LoVo (cell line): ENCODE measurements at regions not wholly inside any gene's neighbourhood (a gene's known extent, or its start where the extent isn't known, plus 50 kb on each side); places are given as distances from the start of the nearest gene placed in this dataset.
"Not testable (repeated sequence)": the region's sequence is repeated elsewhere in the genome, so short reads cannot be mapped to it uniquely, and the experiment has no call there.

Source experiments
- DNase-seq: peaks from one replicate; pipeline ENCODE4 v3.0.0-alpha.2; 2016; ENCODE audit warnings: low spot score

DNA sequence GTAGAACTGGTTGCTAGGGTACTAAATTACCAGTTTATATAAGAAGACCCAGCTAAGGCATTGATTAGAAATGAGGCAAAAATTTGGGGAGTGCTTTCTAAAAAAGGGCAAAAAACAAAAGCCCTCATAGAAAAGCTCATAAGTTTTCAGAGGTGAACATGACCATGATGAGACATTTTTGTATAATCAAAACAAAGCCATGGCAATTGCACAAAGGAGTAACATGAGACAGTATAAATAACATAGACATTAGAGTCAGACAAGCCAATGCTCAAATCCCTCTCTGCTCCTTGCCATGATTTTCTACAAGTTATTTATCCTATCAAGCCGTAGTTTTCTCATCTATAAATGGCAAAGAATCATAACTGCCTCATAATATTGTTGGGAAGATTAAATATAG is 112.2 kb upstream of the ADTRP start:
- DNase-seq, result no peak

DNA sequence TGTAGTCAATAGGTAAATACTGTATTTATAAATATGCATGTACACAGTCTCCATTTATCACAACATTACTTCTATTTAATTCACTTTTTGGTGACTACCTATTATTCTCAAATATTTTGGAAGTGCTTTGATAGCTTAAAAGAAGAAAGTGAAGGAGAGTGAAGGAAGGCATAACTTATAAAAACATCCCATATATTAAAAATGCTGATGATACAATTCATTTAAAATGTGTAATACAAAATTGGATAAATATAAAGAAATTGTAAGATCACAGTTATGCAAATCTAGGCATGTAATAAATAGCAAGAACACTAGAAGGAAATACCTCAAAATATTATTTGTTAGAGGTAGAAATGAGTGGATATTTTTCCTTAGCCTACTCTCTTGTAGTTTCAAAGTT is 111.6 kb upstream of the ADTRP start:
- no peak for DNase-seq

DNA sequence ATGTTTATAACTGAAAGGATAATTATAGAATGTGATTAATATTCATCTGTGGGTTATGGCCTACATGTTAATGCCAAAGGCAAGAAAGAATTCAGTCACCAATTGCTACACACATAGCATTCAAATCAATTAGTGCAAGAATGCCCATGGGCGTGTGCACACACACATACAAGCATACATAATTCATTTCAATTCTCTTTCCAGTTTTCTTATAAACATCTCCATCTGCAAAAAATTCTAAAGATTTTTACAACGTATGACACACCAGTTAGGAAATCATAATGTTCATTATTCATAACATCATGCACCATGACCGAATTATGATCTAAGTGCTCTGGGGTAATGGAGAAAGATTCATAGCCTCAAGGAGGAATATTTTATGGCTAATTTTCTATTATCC is 111.0 kb upstream of the ADTRP start:
- no peak for DNase-seq

DNA sequence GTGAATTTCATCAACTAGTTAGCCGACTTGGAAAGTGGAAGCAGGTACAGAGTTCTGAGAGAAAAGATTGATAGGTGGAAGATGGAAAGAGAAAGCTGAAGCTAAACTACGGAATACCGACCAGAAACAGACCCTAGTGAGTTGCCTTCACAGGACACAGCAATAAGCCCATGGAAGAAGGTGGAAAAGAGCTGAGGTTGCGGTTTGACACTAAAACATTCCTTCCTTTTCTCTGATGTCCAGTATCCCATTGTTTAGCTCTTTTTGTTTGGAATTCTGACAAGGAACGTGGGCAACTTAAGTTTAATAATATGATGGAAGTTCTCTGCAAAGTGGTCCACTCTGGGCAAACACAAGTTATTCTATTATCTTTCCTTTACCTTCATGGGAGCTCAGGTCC is 110.1 kb upstream of the ADTRP start:
- no peak for DNase-seq

DNA sequence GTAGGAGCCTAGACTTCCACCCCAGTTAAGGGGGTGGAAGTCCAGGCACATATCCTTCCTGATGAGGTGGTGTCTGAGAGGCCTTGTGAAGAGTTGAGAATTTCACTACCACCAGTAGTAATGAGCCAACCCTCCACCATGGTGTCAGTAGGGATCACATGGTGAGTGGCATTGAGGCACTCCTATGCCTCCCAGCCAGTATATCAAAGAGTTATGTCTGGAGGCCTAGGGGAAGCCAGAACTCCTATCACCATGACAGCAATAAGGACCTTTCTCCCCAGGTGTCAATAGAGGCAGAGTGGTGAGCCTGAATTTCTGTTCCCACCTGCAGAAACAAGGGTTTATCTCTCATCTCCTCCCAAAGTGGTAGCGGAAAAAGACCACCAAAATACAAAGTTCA is 106.6 kb upstream of the ADTRP start:
- DNase-seq, result no peak

DNA sequence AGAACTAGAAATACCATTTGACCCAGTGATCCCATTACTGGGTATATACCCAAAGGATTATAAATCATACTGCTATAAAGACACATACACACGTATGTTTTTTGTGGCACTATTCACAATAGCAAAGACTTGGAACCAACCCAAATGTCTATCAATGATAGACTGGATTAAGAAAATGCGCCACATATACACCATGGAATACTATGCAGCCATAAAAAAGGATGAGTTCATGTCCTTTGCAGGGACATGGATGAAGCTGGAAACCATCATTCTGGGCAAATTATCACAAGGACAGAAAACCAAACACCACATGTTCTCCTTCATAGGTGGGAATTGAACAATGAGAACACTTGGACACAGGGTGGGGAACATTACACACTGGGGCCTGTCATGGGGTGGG is 104.9 kb upstream of the ADTRP start:
- DNase-seq, result not testable (repeated sequence)

DNA sequence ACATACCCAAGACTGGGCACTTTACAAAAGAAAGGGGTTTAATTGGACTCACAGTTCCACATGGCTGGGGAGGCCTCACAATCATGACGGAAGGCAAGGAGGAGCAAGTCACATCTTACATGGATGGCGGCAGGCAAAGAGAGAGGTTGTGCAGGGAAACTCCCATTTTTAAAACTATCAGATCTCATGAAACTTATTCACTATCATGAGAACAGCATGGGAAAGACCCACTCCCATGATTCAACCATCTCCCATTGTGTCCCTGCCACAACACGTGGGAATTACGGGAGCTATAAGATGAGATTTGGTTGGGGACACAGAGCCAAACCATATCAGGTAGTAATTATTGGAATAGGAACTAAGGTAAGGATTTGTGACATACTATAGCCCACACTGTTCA is 101.6 kb upstream of the ADTRP start:
- DNase-seq, result not testable (repeated sequence)

DNA sequence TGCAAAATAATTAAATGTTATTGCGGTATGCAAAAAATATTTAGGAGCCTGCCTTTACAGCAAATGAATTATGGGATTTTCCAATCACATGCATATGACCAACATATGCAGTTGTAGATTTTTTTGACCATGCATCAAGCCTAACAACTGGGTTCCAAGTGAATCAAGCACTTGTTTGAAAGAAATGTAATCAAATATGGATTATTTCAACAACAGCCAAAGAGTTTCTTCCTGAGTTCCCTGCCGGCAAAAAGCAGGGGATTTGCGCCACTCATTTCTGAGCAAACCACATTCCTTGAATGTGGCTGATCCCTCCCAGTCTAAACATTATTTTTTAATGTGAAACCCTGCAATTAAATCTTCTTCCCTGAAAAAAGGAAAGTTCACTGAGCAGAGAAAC is 100.1 kb upstream of the ADTRP start:
- DNase-seq, result no peak

DNA sequence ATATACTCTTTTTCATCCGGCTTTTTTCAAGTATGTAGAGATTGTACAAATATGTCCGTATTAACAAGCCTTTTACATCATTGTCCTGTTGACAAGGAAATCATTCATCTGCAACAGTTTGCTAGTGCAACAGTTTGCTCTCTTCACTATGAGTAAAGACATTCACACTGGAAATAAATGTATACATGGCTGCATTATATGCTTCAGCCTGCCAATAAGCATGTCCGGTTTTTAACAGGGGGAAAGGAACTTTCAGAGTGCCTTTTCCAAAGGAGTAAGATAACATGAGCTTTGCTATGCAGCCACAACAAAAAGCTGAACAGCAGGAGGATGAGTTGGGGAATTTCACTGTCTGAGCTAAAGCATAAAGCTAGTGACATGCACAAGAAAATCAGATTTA is 99.4 kb upstream of the ADTRP start:
- DNase-seq, result no peak

DNA sequence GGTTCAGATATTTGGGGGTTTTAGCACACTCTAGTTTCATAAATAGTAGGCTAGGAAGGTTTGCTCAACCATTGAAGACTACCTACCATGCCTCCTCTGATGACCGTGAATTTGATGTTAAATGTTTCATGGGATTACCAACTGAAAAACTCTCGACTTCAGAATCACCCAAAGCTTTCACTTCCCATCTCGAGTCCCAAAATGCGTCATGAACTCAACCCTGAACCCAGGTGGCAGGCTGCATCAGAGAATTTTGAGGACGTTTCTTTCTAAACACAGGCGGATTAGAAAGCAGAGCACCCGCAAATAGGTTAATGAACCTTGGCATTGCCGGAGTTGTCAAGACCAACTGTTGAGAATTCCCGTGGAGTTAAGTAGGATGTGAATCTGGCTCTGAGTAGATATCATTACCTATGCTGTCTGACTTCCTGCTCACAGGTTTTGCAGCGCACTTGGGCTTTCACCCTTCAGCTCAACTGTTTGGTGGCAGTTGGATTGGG is 98.4 kb upstream of the ADTRP start:
- no peak for DNase-seq

DNA sequence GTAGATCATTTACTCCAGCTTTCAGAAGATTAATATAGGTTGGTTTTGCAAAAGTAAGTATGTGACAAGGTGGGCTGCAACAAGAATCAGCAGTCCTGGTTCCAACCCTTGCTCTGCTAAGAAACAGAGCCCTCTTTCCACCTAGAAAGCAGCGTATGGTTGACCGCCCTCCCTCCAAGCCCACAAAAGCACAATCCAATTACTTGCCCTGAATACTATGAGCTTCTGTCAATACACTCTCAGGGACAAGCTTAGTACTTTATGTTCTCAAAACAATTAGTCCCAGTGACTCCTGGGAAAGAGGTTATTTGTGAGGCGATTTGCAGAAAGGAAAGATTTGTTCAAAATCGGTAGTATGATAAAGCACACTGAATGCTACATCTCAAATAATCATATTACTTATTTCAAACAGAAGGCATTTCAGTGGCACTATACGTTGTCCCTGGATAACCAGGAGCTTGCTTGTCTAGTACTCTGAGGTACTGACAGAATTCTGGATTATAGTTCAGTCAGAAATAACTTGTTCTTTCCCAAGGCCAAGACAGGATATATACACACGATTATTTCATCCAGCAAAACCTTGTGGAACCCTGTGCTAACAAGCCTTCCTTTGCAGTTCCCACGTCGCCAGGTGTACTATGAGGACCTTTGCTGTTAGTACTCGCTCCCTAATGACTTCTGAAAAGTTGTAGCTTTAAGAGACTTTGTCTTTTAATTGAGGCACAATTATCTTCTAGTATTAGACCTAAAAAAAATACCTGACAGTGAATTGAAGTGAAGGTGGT is 96.9 kb upstream of the ADTRP start:
- no peak for DNase-seq

DNA sequence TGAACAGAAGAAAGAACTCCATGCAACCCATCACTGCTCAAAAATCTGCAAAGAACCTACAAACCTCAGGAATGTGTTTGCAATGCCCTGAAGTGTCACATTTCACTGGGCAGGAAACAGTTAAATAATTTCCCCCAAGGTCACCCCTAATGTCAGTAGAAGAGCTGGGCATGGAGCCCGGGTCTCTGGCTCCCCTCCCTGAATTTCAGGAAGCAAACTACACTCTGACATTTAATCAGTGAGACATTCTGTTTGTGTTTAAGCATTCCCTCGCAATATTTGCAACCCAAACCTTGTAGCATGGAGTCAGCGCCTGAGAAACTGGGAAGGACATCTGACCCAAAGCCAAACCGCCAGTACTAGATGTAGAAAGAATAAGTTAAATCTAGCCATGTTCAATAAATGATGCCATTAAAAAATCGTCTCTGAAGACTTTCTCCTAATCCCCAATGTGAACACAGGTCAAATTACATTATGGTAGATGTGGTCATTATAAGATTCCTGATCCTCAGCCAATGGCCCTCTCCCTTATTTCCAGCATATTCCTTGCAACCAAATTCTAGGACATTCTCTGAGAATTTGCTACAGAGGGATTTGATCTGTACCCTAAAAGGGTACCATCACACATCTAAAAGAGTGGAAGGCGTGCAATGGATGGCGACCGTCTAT is 91.2 kb upstream of the ADTRP start:
- DNase-seq, result no peak

DNA sequence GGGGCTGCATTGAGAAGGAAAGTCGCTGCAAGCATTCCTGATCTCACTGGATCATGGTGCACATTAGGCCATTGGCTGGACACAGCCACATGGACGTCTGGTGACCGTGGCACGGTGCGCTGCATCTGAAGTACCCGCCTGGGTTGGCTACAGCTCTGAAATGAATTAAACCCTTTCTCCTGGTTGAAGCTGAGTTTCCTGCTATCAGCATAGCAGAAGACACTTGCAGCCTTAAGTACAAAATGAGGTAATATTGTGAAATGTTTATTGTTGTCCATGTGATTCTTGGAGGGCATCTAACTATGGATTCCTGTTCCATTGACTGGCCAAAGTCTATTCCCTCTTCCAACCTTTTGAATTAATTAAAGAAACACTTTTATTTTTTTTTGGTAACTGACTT is 89.8 kb upstream of the ADTRP start:
- no peak for DNase-seq

DNA sequence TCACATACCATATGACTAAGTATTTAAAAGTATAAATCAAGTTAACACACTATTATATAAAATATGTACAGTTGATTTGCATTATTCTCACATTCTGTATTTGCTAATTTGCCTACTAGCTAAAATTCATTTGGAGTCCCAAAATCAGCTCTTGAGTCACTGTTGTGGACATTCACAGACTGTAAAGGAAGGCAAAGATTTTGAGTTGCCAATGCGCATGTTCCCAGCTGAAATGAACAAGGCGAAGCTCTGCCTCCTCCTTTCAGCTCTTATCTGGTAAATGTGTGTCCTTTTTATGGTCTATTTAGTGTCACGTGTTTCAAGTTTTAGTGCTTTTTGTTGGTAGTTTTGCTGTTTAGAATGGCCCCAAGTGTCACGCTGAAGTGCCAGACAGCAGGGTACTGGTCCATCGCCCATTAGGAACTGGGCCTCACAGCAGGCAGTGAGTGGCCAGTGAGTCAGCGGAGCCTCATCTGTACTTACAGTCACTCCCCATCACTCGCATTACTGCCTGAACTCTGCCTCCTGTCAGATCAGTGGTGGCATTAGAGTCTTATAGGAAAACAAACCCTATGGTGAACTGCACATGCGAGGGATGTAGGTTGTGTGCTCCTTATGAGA is 87.2 kb upstream of the ADTRP start:
- no peak for DNase-seq

DNA sequence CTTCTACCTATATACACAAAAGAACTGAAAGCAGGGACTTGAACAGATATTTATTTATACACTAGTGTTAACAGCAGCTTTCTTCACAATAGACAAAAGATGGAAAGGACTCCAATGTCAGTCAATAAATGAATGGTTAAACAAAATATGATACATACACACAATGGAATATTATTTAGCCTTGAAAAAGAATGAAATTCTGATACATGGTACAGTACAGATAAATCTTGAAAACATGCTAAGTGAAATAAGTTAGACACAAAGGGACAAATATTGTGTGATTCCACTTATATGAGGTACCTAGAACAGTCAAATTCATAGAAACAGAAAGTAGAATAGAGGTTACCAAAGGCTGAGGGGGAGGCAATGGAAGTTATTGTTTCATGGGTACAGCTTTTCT is 79.8 kb upstream of the ADTRP start:
- DNase-seq, result no peak

DNA sequence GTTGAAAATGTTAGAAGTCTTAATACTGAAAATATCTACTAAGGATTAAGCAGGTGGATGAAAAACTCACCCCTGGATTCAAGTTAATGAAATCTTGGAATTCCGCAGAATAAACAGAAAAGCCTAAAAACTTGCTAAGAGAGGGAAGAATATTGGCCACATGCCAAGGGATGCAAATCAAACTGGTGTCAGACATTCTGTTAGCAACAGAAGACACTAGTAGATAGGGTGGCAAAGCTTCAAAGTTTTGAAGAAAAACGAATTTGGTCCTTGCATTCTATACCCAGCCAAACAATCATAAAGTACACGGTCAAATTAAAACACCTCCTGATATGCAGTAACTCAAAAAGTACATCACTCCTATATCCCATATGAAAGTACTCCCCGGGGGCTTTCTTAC is 77.1 kb upstream of the ADTRP start:
- DNase-seq, result no peak

DNA sequence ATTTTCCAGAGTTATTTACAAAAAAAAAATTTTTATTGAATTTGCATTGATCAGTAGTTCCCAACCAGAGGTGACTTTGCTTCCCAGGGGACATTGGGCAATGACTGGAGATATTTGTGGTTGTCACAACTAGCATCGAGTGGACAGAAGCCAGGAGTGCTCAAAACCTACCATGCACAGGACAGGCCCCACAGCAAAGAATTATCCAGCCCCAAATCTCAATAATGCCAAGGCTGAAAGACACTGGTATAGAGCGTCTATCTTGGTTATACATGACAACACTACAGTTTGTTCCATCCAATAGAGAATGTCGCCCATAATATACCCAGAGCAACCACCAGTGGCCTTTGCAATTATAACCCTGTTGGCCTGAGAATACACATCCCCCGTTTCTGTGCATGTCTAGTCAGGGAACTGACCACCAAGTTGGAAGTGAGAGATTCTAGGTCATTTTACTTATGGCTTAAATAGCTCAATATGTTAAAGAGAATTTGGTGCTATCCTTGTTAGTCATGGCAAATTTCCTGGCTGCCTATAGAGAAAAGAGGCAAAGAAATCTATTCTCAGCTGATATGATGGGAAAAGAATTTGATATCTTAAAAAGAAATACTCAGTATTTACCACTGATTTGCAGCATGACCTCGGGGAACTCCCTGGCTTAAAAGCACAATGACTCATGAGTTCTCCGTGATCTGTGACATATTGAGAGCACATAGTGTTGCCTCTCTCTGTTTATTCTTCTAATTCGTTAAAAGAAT is 76.0 kb upstream of the ADTRP start:
- no peak for DNase-seq

DNA sequence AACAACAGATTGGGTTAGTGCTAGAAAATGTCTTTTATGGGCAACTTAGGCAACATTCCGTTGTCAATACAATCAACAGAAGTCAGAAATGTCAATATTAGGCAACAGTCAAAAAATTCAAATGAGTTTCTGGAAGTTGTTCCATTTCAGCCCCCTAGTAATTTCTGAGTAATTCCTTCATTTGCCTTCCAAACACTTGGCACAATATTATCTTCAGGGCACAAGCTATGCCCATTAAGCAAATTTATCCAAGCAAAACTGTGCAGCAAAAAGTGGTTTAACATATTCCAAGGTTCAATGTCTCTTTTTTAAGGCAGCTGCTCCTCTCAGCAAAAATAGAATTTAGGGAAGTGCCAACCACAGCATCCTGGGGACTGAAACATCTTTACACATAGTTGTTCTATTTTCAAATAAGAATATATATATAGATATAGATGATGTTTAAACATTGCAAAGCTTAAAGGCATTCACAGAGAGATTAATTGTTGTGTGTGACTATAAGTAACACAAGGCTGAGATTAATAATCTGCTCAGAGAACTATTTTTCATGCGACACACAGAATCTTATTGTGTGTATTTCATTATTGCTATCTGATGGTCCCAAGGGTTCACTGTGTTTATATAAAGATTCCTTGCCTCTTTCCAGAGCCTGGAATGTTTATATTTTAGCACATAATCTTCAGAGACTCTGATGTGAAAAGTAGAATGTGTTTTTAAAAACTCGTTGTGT is 75.2 kb upstream of the ADTRP start:
- DNase-seq, result no peak

DNA sequence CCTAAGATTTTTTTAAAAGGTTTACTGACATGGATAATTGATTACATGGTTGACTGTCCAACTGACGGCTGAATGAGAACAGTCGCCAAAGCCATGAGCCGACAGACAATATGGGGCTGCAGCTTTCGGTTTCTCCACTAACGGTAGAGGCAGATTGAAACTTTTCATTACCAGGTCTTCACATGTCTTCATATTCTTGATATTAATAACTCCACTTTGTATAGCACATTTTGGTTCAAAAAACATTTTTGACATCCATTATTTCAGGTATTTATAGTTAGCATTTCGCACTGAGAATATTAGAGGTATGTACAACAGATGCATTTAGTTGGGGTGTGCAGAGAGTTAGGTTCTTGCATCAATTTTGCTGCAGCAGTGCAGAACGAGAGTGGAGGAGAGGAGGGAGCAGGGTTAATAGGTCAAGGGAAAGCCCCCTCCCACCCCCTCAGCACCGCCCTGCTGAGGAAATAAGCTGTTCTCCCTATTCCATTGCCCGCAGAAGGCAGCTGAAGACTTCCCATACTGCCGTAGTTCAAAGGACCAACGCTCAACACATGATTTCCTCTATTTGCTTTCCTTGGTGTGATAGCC is 73.6 kb upstream of the ADTRP start:
- DNase-seq, result no peak

DNA sequence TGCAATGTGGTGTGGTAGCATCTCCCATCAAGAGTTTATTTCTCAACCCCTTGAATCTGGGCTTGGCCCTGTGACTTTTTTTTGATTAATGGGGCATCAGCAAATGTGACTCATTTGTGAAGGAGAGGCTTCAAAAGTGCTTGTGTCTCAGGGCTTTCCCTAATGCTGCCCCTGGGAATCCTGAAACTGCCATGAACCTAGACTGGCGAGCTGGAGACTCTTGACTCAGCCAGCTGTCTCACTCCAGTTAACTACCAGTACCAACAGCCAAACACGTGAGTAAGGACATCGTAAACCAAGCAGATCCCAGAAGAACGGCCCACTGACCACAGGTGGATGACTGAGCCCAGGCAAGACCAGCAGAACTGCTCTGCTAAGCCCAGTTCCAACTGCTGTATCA is 72.8 kb upstream of the ADTRP start:
- DNase-seq, result peak; percentile 17
